Memory B cell (primary cell): ENCODE measurements at regions not wholly inside any gene's neighbourhood (a gene's known extent, or its start where the extent isn't known, plus 50 kb on each side); places are given as distances from the start of the nearest gene placed in this dataset.
"Not testable (repeated sequence)": the region's sequence is repeated elsewhere in the genome, so short reads cannot be mapped to it uniquely, and the experiment has no call there.

Experiments used
- ATAC-seq: fragments of 150-1000 bp; cut with Tn5 transposase; 2 replicates; pipeline ENCODE4 v1.10.0; 2021; ENCODE audit warnings: low read depth, mild to moderate bottlenecking, moderate library complexity
- DNase-seq, 2 donors: peaks; one replicate each; pipeline ENCODE4 v3.0.0; 2022; ENCODE audit warnings: low spot score in 2 of 2
- H3K27ac Mint-ChIP-seq: one replicate; pipeline ENCODE4 v1.8.0; 2022; ENCODE audit warnings: mild to moderate bottlenecking, moderate library complexity, mixed read lengths
- H3K27me3 Mint-ChIP-seq: one replicate; pipeline ENCODE4 v1.8.0; 2022; ENCODE audit warnings: mixed read lengths
- H3K36me3 Mint-ChIP-seq: one replicate; pipeline ENCODE4 v1.8.0; 2022; ENCODE audit warnings: mild to moderate bottlenecking, mixed read lengths
- H3K4me1 Mint-ChIP-seq: one replicate; pipeline ENCODE4 v1.8.0; 2022; ENCODE audit warnings: mixed read lengths
- H3K4me3 Mint-ChIP-seq: one replicate; pipeline ENCODE4 v1.8.0; 2022; ENCODE audit warnings: mild to moderate bottlenecking, moderate library complexity, mixed read lengths
- H3K9me3 Mint-ChIP-seq: one replicate; pipeline ENCODE4 v1.8.0; 2022; ENCODE audit warnings: mixed read lengths

- no peaks in the 10 kb centered on the region for H3K36me3 Mint-ChIP-seq
Measured at GRCh38 chr1:147413110-147413605, 128.1 kb upstream of the BCL9 start.

GRCh38 chr1:147414505-147415163, 126.7 kb upstream of the BCL9 start:
- peaks cover 9% of the 10 kb centered on the region for H3K27me3 Mint-ChIP-seq
- no peaks in the 10 kb centered on the region for H3K36me3 Mint-ChIP-seq

More at GRCh38 chr1:147413110-147413605, 128.1 kb upstream of the BCL9 start:
- no peak overlapping the region for H3K4me3 Mint-ChIP-seq
- no peaks in the 10 kb centered on the region for H3K4me1 Mint-ChIP-seq
- H3K27ac Mint-ChIP-seq: no peak overlapping the region
- DNase-seq (no peak), ATAC-seq (no peak)
- H3K9me3 Mint-ChIP-seq: peaks cover 4% of the 10 kb centered on the region
- H3K27me3 Mint-ChIP-seq: peaks cover 7% of the 10 kb centered on the region

GRCh38 chr1:147417024-147417423, 124.3 kb upstream of the BCL9 start:
- H3K4me3 Mint-ChIP-seq: no peak overlapping the region
- DNase-seq (no peak), ATAC-seq (no peak)
- no peaks in the 10 kb centered on the region for H3K9me3 Mint-ChIP-seq
- H3K27ac Mint-ChIP-seq: no peak overlapping the region
- peaks cover 13% of the 10 kb centered on the region for H3K27me3 Mint-ChIP-seq
- no peaks in the 10 kb centered on the region for H3K36me3 Mint-ChIP-seq
- no peaks in the 10 kb centered on the region for H3K4me1 Mint-ChIP-seq

More at GRCh38 chr1:147414505-147415163, 126.7 kb upstream of the BCL9 start:
- DNase-seq (no peak), ATAC-seq (no peak)
- no peak overlapping the region for H3K4me3 Mint-ChIP-seq
- H3K4me1 Mint-ChIP-seq: no peaks in the 10 kb centered on the region
- no peak overlapping the region for H3K27ac Mint-ChIP-seq
- peaks cover 3% of the 10 kb centered on the region for H3K9me3 Mint-ChIP-seq

DNA sequence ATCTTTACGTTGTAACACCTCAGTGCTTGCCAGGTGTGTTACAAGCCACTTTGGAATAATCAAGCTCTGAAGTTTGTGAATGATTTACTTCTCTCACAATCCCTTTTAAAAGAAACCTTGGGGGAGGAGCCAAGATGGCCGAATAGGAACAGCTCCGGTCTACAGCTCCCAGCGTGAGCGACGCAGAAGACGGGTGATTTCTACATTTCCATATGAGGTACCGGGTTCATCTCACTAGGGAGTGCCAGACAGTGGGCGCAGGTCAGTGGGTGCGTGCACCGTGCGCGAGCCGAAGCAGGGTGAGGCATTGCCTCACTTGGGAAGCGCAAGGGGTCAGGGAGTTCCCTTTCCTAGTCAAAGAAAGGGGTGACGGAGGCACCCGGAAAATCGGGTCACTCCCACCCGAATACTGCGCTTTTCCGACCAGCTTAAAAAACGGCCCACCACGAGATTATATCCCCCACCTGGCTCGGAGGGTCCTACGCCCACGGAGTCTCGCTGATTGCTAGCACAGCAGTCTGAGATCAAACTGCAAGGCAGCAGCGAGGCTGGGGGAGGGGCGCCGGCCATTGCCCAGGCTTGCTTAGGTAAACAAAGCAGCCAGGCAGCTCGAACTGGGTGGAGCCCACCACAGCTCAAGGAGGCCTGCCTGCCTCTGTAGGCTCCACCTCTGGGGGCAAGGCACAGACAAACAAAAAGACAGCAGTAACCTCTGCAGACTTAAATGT, 118.0 kb upstream of the BCL9 start:
- not testable (repeated sequence) for H3K27ac Mint-ChIP-seq, H3K9me3 Mint-ChIP-seq, H3K36me3 Mint-ChIP-seq, H3K4me1 Mint-ChIP-seq, H3K4me3 Mint-ChIP-seq, H3K27me3 Mint-ChIP-seq, ATAC-seq, DNase-seq

DNA sequence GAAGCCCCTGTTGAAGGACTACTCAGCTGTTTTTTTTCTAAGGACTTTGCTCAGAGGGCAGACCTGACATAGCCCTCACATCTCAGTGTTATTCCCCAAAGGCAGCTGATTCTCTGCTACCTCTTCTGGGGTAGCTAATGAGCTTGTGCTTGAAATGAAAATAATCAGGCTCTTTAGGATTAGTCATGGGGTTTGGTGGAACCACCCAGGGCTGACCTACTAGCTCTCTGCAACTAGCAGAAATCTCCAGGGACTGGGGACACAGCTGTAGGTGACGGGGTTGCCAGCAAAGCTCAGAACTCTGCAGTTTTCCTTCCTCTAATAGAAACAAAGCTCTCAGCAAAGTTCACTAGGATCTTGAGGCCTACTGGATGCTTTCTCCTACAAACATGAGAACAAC, 106.4 kb upstream of the BCL9 start:
- Mint-ChIP-seq H3K4me1 (peaks cover 4% of the 10 kb centered on the region), H3K9me3 (no peaks in the 10 kb centered on the region), H3K27me3 (peaks cover 4% of the 10 kb centered on the region), H3K4me3 (no peak overlapping the region), H3K36me3 (no peaks in the 10 kb centered on the region), H3K27ac (no peak overlapping the region)
- DNase-seq (no peak), ATAC-seq (peak; percentile 64)

GRCh38 chr1:147444381-147444780, 96.9 kb upstream of the BCL9 start:
- H3K36me3 Mint-ChIP-seq: peaks cover 6% of the 10 kb centered on the region
- peaks cover 7% of the 10 kb centered on the region for H3K27me3 Mint-ChIP-seq
- no peak overlapping the region for H3K4me3 Mint-ChIP-seq
- no peak overlapping the region for H3K27ac Mint-ChIP-seq
- DNase-seq: no peak
- no peaks in the 10 kb centered on the region for H3K4me1 Mint-ChIP-seq
- H3K9me3 Mint-ChIP-seq: peaks cover 16% of the 10 kb centered on the region
- no peak for ATAC-seq

DNA sequence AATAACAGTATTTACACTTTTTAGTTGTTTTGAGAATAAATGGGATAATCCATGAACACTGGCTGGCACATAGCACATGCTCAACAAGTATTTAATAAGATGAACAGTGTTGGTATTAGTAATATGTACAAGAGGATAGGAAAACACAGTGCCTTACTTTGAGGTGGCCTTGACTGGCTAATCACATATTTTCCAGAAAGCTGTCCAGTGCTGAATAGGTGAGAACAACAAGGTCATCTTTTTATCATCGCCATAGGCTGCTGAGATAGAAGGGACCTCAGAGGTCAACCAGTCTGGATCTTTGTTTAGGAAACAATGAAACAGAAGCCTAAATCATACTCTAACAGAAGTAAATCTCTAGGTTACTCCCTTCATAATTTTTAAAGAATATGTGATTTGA, 89.7 kb upstream of the BCL9 start:
- peaks cover 3% of the 10 kb centered on the region for H3K36me3 Mint-ChIP-seq
- H3K27ac Mint-ChIP-seq: no peak overlapping the region
- no peak for DNase-seq
- ATAC-seq: no peak
- no peaks in the 10 kb centered on the region for H3K4me1 Mint-ChIP-seq
- peaks cover 2% of the 10 kb centered on the region for H3K9me3 Mint-ChIP-seq
- H3K27me3 Mint-ChIP-seq: peaks cover 13% of the 10 kb centered on the region
- H3K4me3 Mint-ChIP-seq: no peak overlapping the region

DNA sequence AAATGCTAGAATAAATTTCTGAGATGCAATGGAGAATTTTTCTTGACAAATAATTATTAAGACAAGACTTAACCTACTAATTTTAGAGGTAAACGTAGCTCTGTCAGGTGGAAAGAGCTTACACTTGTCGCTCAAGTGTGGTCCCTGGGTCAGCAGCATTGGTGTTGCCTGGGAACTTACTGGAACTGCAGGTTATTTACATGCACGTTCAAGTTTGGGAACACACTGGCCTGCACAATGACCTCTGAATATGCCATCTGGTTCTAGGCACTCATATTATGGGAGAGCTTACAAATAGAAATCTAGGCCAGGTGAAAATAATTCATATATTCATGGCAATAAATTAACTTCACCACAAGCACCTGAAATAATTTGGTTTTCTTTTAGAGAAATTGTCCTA, 88.5 kb upstream of the BCL9 start:
- no peaks in the 10 kb centered on the region for H3K4me1 Mint-ChIP-seq
- no peak overlapping the region for H3K4me3 Mint-ChIP-seq
- no peak for DNase-seq
- H3K9me3 Mint-ChIP-seq: no peaks in the 10 kb centered on the region
- no peak overlapping the region for H3K27ac Mint-ChIP-seq
- H3K36me3 Mint-ChIP-seq: no peaks in the 10 kb centered on the region
- ATAC-seq: no peak
- peaks cover 6% of the 10 kb centered on the region for H3K27me3 Mint-ChIP-seq

DNA sequence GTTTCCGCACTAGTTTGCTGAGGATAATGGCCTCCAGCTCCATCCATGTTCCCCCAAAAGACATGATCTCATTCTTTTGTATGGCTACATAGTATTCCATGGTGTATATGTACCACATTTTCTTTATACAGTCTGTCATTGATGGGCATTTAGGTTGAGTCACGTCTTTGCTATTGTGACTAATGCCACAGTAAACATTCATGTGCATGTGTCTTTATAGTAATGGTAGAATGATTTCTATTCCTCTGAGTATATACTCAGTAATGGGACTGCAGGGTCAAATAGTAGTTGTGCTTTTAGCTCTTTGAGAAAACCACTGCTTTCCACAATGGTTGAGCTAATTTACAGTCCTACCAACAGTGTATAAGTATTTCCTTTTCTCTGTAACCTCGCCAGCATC, 78.3 kb upstream of the BCL9 start:
- Mint-ChIP-seq H3K4me1 (no peaks in the 10 kb centered on the region), H3K27me3 (peaks cover 5% of the 10 kb centered on the region), H3K27ac (no peak overlapping the region), H3K36me3 (no peaks in the 10 kb centered on the region), H3K9me3 (peaks cover 16% of the 10 kb centered on the region), H3K4me3 (no peak overlapping the region)
- no peak for ATAC-seq
- no peak for DNase-seq

GRCh38 chr1:147466543-147466942, 74.8 kb upstream of the BCL9 start:
- H3K4me3 Mint-ChIP-seq: no peak overlapping the region
- no peak for DNase-seq
- no peaks in the 10 kb centered on the region for H3K4me1 Mint-ChIP-seq
- H3K27me3 Mint-ChIP-seq: peaks cover 13% of the 10 kb centered on the region
- H3K9me3 Mint-ChIP-seq: peaks cover 14% of the 10 kb centered on the region
- no peak overlapping the region for H3K27ac Mint-ChIP-seq
- H3K36me3 Mint-ChIP-seq: no peaks in the 10 kb centered on the region
- no peak for ATAC-seq

GRCh38 chr1:147470079-147470478, 71.2 kb upstream of the BCL9 start:
- Mint-ChIP-seq H3K4me1 (no peaks in the 10 kb centered on the region), H3K9me3 (peaks cover 12% of the 10 kb centered on the region), H3K27me3 (peaks cover 15% of the 10 kb centered on the region), H3K36me3 (no peaks in the 10 kb centered on the region), H3K27ac (no peak overlapping the region), H3K4me3 (no peak overlapping the region)
- no peak for DNase-seq
- no peak for ATAC-seq

- ATAC-seq: no peak
- H3K27ac Mint-ChIP-seq: no peak overlapping the region
- no peak overlapping the region for H3K4me3 Mint-ChIP-seq
- peaks cover 3% of the 10 kb centered on the region for H3K9me3 Mint-ChIP-seq
- peaks cover 12% of the 10 kb centered on the region for H3K27me3 Mint-ChIP-seq
- DNase-seq: no peak
- H3K36me3 Mint-ChIP-seq: no peaks in the 10 kb centered on the region
- no peaks in the 10 kb centered on the region for H3K4me1 Mint-ChIP-seq
Measured at GRCh38 chr1:147472489-147472888, 68.8 kb upstream of the BCL9 start.

DNA sequence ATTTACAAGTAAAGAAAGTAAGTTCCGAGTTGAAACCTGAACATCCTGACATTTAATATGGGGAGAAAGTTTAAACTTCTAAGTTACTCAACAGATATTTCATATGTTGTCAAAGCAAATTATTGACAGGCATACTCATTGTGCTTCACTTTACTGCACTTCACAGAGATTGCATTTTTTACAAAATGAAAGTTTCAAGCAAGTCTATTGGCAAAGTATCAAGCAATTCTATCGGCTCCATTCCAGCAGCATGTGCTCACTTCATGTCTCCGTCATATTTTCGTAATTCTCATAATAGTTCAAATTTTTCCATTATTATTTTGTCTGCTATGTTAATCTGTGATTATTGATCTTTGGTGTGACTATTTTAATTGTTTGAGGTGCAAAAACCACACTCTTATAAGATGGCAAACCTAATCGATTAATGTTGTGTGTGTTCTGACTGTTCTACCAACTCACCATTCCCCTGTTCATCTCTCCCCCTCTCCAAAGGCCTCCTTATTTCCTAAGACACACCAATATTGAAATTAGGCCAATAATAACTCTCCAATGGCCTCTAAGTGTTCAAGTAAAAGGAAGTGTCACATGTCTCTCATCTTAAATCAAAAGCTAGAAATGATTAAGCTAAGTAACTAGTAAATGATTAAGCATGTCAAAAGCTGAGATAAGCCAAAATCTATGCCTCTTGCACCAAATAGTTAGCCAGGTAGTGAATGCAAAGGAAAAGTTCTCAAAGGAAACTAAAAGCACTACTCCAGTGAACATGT, 68.2 kb upstream of the BCL9 start:
- Mint-ChIP-seq H3K27ac (no peak overlapping the region), H3K4me1 (no peaks in the 10 kb centered on the region), H3K9me3 (no peaks in the 10 kb centered on the region), H3K27me3 (peaks cover 12% of the 10 kb centered on the region), H3K4me3 (no peak overlapping the region), H3K36me3 (no peaks in the 10 kb centered on the region)
- no peak for DNase-seq
- no peak for ATAC-seq

- peaks cover 12% of the 10 kb centered on the region for H3K27me3 Mint-ChIP-seq
- H3K4me1 Mint-ChIP-seq: no peaks in the 10 kb centered on the region
- no peaks in the 10 kb centered on the region for H3K36me3 Mint-ChIP-seq
- H3K4me3 Mint-ChIP-seq: no peak overlapping the region
- H3K9me3 Mint-ChIP-seq: no peaks in the 10 kb centered on the region
- no peak overlapping the region for H3K27ac Mint-ChIP-seq
- ATAC-seq (no peak), DNase-seq (no peak)
Measured at GRCh38 chr1:147473733-147474049, 67.6 kb upstream of the BCL9 start.
